ENCODE measurements at regions not wholly inside any gene's neighbourhood (a gene's known extent, or its start where the extent isn't known, plus 50 kb on each side); places are given as distances from the start of the nearest gene placed in this dataset.

DNA sequence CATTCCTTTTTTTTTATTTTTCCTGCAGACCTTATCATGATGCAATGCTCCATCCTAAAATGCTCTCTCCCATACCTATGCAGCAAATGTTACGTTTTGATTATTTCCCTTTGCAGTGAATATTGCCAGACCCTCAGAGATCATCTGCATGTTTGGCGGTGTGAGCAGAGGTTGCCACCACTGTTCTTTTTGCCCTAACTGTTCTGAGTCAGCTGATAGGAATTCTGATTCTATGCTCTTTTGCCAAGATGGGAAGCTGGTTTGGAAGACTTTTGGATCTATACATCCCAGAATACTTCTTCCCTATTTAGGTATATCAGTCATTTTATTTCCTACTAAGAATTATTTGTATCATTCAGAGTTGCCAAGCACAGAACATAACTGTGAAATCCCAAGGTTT, 130.5 kb downstream of the KLF6 start:
- TF ChIP-seq, protein P1, sequence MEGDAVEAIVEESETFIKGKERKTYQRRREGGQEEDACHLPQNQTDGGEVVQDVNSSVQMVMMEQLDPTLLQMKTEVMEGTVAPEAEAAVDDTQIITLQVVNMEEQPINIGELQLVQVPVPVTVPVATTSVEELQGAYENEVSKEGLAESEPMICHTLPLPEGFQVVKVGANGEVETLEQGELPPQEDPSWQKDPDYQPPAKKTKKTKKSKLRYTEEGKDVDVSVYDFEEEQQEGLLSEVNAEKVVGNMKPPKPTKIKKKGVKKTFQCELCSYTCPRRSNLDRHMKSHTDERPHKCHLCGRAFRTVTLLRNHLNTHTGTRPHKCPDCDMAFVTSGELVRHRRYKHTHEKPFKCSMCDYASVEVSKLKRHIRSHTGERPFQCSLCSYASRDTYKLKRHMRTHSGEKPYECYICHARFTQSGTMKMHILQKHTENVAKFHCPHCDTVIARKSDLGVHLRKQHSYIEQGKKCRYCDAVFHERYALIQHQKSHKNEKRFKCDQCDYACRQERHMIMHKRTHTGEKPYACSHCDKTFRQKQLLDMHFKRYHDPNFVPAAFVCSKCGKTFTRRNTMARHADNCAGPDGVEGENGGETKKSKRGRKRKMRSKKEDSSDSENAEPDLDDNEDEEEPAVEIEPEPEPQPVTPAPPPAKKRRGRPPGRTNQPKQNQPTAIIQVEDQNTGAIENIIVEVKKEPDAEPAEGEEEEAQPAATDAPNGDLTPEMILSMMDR (IDR thresholded peaks at IDR 0.05; ENCODE audit: low read length) = no peak
- no peak for TF ChIP-seq EZH2 (IDR thresholded peaks at IDR 0.05; ENCODE audit: borderline replicate concordance, low read length)
